HG03354 (cell line): ENCODE measurements at regions not wholly inside any gene's neighbourhood (a gene's known extent, or its start where the extent isn't known, plus 50 kb on each side); places are given as distances from the start of the nearest gene placed in this dataset.

Source experiments
- ATAC-seq: cut with Tn5 transposase; IDR thresholded peaks from one replicate; pipeline ENCODE4 v1.9.1; 2021; ENCODE audit warnings: mild to moderate bottlenecking; ENCODE audit not compliant: unreplicated experiment, poor library complexity, severe bottlenecking

- ATAC-seq = no peak
Measured at GRCh38 chr16:87182759-87183158, 134.4 kb downstream of the C16orf95 start.

- no peak for ATAC-seq
Measured at GRCh38 chr16:87183647-87184046, 133.5 kb downstream of the C16orf95 start.

- ATAC-seq = no peak
Measured at GRCh38 chr16:87185308-87185707, 131.9 kb downstream of the C16orf95 start.

- no peak for ATAC-seq
Measured at GRCh38 chr16:87185983-87186382, 131.2 kb downstream of the C16orf95 start.

GRCh38 chr16:87186446-87186845 lies 130.7 kb downstream of the C16orf95 start:
- ATAC-seq = no peak

- ATAC-seq = no peak
Measured at GRCh38 chr16:87186876-87187533, 130.2 kb downstream of the C16orf95 start.

- ATAC-seq = no peak
Measured at GRCh38 chr16:87188104-87188503, 129.1 kb downstream of the C16orf95 start.

GRCh38 chr16:87189426-87189825 lies 127.8 kb downstream of the C16orf95 start:
- ATAC-seq = no peak

GRCh38 chr16:87190288-87191230 lies 126.6 kb downstream of the C16orf95 start:
- no peak for ATAC-seq

- no peak for ATAC-seq
Measured at GRCh38 chr16:87192452-87193073, 124.6 kb downstream of the C16orf95 start.

- ATAC-seq = no peak
Measured at GRCh38 chr16:87194172-87194571, 123.0 kb downstream of the C16orf95 start.

GRCh38 chr16:87195161-87195560 lies 122.0 kb downstream of the C16orf95 start:
- no peak for ATAC-seq

- ATAC-seq = no peak
Measured at GRCh38 chr16:87196231-87196630, 121.0 kb downstream of the C16orf95 start.

GRCh38 chr16:87196661-87197060 lies 120.5 kb downstream of the C16orf95 start:
- ATAC-seq = no peak

GRCh38 chr16:87198328-87198832 lies 118.8 kb downstream of the C16orf95 start:
- no peak for ATAC-seq

GRCh38 chr16:87198881-87199280 lies 118.3 kb downstream of the C16orf95 start:
- no peak for ATAC-seq

- ATAC-seq = no peak
Measured at GRCh38 chr16:87199379-87199778, 117.8 kb downstream of the C16orf95 start.

GRCh38 chr16:87199901-87200300 lies 117.3 kb downstream of the C16orf95 start:
- no peak for ATAC-seq

GRCh38 chr16:87200637-87201036 lies 116.6 kb downstream of the C16orf95 start:
- no peak for ATAC-seq

GRCh38 chr16:87201052-87201451 lies 116.1 kb downstream of the C16orf95 start:
- no peak for ATAC-seq
